ENCODE measurements at regions not wholly inside any gene's neighbourhood (a gene's known extent, or its start where the extent isn't known, plus 50 kb on each side); places are given as distances from the start of the nearest gene placed in this dataset.
"Not testable (repeated sequence)": the region's sequence is repeated elsewhere in the genome, so short reads cannot be mapped to it uniquely, and the experiment has no call there.

- DNase-seq (ENCODE audit: low spot score): no peak
- TF ChIP-seq CTCF (IDR thresholded peaks at IDR 0.05; ENCODE audit: poor library complexity, severe bottlenecking): no peak
Observed at GRCh38 chr17:21756856-21757619, 64.7 kb downstream of the KCNJ18 start.

GRCh38 chr17:21759636-21760035 lies 67.3 kb downstream of the KCNJ18 start:
- not testable (repeated sequence) for DNase-seq (ENCODE audit: low spot score); H3K27ac ChIP-seq (ENCODE audit: poor library complexity, severe bottlenecking); H3K27me3 ChIP-seq (ENCODE audit: insufficient read depth, poor library complexity, severe bottlenecking); H3K9me3 ChIP-seq (ENCODE audit: severe bottlenecking); H3K36me3 ChIP-seq (ENCODE audit: low read depth); H3K4me1 ChIP-seq (ENCODE audit: insufficient read depth, poor library complexity, severe bottlenecking); H3K4me3 ChIP-seq (ENCODE audit: severe bottlenecking); ATAC-seq (ENCODE audit: low read depth)

More at GRCh38 chr17:21756856-21757619, 64.7 kb downstream of the KCNJ18 start:
- H3K27ac ChIP-seq (ENCODE audit: poor library complexity, severe bottlenecking): no peak overlapping the region
- H3K27me3 ChIP-seq (ENCODE audit: insufficient read depth, poor library complexity, severe bottlenecking): no peaks in the 10 kb centered on the region
- ATAC-seq (ENCODE audit: low read depth): no peak
- no peaks in the 10 kb centered on the region for H3K9me3 ChIP-seq (ENCODE audit: severe bottlenecking)
- H3K4me3 ChIP-seq (ENCODE audit: severe bottlenecking): no peak overlapping the region
- no peaks in the 10 kb centered on the region for H3K4me1 ChIP-seq (ENCODE audit: insufficient read depth, poor library complexity, severe bottlenecking)
- H3K36me3 ChIP-seq (ENCODE audit: low read depth): no peaks in the 10 kb centered on the region

GRCh38 chr17:21763738-21764340 lies 71.5 kb downstream of the KCNJ18 start:
- H3K27me3 ChIP-seq (ENCODE audit: insufficient read depth, poor library complexity, severe bottlenecking); H3K4me1 ChIP-seq (ENCODE audit: insufficient read depth, poor library complexity, severe bottlenecking); H3K9me3 ChIP-seq (ENCODE audit: severe bottlenecking); H3K36me3 ChIP-seq (ENCODE audit: low read depth); H3K4me3 ChIP-seq (ENCODE audit: severe bottlenecking); H3K27ac ChIP-seq (ENCODE audit: poor library complexity, severe bottlenecking); ATAC-seq (ENCODE audit: low read depth); DNase-seq (ENCODE audit: low spot score): not testable (repeated sequence)

- not testable (repeated sequence) for DNase-seq (ENCODE audit: low spot score); H3K9me3 ChIP-seq (ENCODE audit: severe bottlenecking); ATAC-seq (ENCODE audit: low read depth)
Observed at GRCh38 chr17:21765651-21766290, 73.4 kb downstream of the KCNJ18 start.

GRCh38 chr17:21766565-21766964 lies 74.2 kb downstream of the KCNJ18 start:
- DNase-seq (ENCODE audit: low spot score); H3K9me3 ChIP-seq (ENCODE audit: severe bottlenecking); H3K27me3 ChIP-seq (ENCODE audit: insufficient read depth, poor library complexity, severe bottlenecking); H3K27ac ChIP-seq (ENCODE audit: poor library complexity, severe bottlenecking); H3K4me3 ChIP-seq (ENCODE audit: severe bottlenecking); H3K4me1 ChIP-seq (ENCODE audit: insufficient read depth, poor library complexity, severe bottlenecking); ATAC-seq (ENCODE audit: low read depth); H3K36me3 ChIP-seq (ENCODE audit: low read depth): not testable (repeated sequence)

More at GRCh38 chr17:21765651-21766290, 73.4 kb downstream of the KCNJ18 start:
- not testable (repeated sequence) for H3K4me3 ChIP-seq (ENCODE audit: severe bottlenecking); H3K36me3 ChIP-seq (ENCODE audit: low read depth); H3K27me3 ChIP-seq (ENCODE audit: insufficient read depth, poor library complexity, severe bottlenecking); H3K4me1 ChIP-seq (ENCODE audit: insufficient read depth, poor library complexity, severe bottlenecking); H3K27ac ChIP-seq (ENCODE audit: poor library complexity, severe bottlenecking)

- DNase-seq (ENCODE audit: low spot score); H3K9me3 ChIP-seq (ENCODE audit: severe bottlenecking); H3K4me1 ChIP-seq (ENCODE audit: insufficient read depth, poor library complexity, severe bottlenecking); H3K4me3 ChIP-seq (ENCODE audit: severe bottlenecking); H3K27me3 ChIP-seq (ENCODE audit: insufficient read depth, poor library complexity, severe bottlenecking); H3K36me3 ChIP-seq (ENCODE audit: low read depth); ATAC-seq (ENCODE audit: low read depth); H3K27ac ChIP-seq (ENCODE audit: poor library complexity, severe bottlenecking): not testable (repeated sequence)
Observed at GRCh38 chr17:21767162-21768156, 75.1 kb downstream of the KCNJ18 start.

- H3K9me3 ChIP-seq (ENCODE audit: severe bottlenecking); H3K27me3 ChIP-seq (ENCODE audit: insufficient read depth, poor library complexity, severe bottlenecking); H3K4me1 ChIP-seq (ENCODE audit: insufficient read depth, poor library complexity, severe bottlenecking); ATAC-seq (ENCODE audit: low read depth); DNase-seq (ENCODE audit: low spot score); H3K27ac ChIP-seq (ENCODE audit: poor library complexity, severe bottlenecking); H3K4me3 ChIP-seq (ENCODE audit: severe bottlenecking); H3K36me3 ChIP-seq (ENCODE audit: low read depth): not testable (repeated sequence)
Observed at GRCh38 chr17:21768244-21768643, 75.9 kb downstream of the KCNJ18 start.

GRCh38 chr17:21768729-21769462 lies 76.6 kb downstream of the KCNJ18 start:
- H3K27ac ChIP-seq (ENCODE audit: poor library complexity, severe bottlenecking); H3K9me3 ChIP-seq (ENCODE audit: severe bottlenecking); H3K4me1 ChIP-seq (ENCODE audit: insufficient read depth, poor library complexity, severe bottlenecking); H3K27me3 ChIP-seq (ENCODE audit: insufficient read depth, poor library complexity, severe bottlenecking); H3K4me3 ChIP-seq (ENCODE audit: severe bottlenecking); DNase-seq (ENCODE audit: low spot score); ATAC-seq (ENCODE audit: low read depth); H3K36me3 ChIP-seq (ENCODE audit: low read depth): not testable (repeated sequence)

- not testable (repeated sequence) for DNase-seq (ENCODE audit: low spot score); H3K27me3 ChIP-seq (ENCODE audit: insufficient read depth, poor library complexity, severe bottlenecking); H3K9me3 ChIP-seq (ENCODE audit: severe bottlenecking); ATAC-seq (ENCODE audit: low read depth); H3K4me3 ChIP-seq (ENCODE audit: severe bottlenecking); H3K4me1 ChIP-seq (ENCODE audit: insufficient read depth, poor library complexity, severe bottlenecking); H3K36me3 ChIP-seq (ENCODE audit: low read depth); H3K27ac ChIP-seq (ENCODE audit: poor library complexity, severe bottlenecking)
Observed at GRCh38 chr17:21769781-21770180, 77.5 kb downstream of the KCNJ18 start.
